ENCODE measurements at regions not wholly inside any gene's neighbourhood (a gene's known extent, or its start where the extent isn't known, plus 50 kb on each side); places are given as distances from the start of the nearest gene placed in this dataset.

GRCh38 chr10:44780426-44780825 is 130.7 kb upstream of the TMEM72 start:
- H3K27me3 ChIP-seq (ENCODE audit: control insufficient read depth in 2 of 2, insufficient read depth in 2 of 2, low read length in 2 of 2): no peaks in the 10 kb centered on the region
- no peaks in the 10 kb centered on the region for H3K9me3 ChIP-seq (ENCODE audit: control insufficient read depth in 2 of 2, low read length in 2 of 2)
- H3K9ac ChIP-seq (ENCODE audit: low read depth in 1 of 2, low read length in 2 of 2): no peak overlapping the region
- no peaks in the 10 kb centered on the region for H3K36me3 ChIP-seq (ENCODE audit: control insufficient read depth in 2 of 2, insufficient read depth in 2 of 2, low read length in 2 of 2)
- H3K4me1 ChIP-seq (ENCODE audit: control insufficient read depth in 2 of 2, insufficient read depth in 2 of 2, low read length in 2 of 2): no peaks in the 10 kb centered on the region
- no peak overlapping the region for H3K27ac ChIP-seq (ENCODE audit: low read depth in 2 of 2, low read length in 2 of 2)
- H3K4me3 ChIP-seq (ENCODE audit: low read length in 2 of 2): no peak overlapping the region

- Histone ChIP-seq H3K4me3 (ENCODE audit: low read length in 2 of 2) (no peak overlapping the region), H3K9me3 (ENCODE audit: control insufficient read depth in 2 of 2, low read length in 2 of 2) (no peaks in the 10 kb centered on the region), H3K4me1 (ENCODE audit: control insufficient read depth in 2 of 2, insufficient read depth in 2 of 2, low read length in 2 of 2) (no peaks in the 10 kb centered on the region), H3K36me3 (ENCODE audit: control insufficient read depth in 2 of 2, insufficient read depth in 2 of 2, low read length in 2 of 2) (no peaks in the 10 kb centered on the region), H3K27ac (ENCODE audit: low read depth in 2 of 2, low read length in 2 of 2) (no peak overlapping the region), H3K27me3 (ENCODE audit: control insufficient read depth in 2 of 2, insufficient read depth in 2 of 2, low read length in 2 of 2) (no peaks in the 10 kb centered on the region), H3K9ac (ENCODE audit: low read depth in 1 of 2, low read length in 2 of 2) (no peak overlapping the region)
These were observed 130.0 kb upstream of the TMEM72 start for GRCh38 chr10:44781131-44781530.

- no peaks in the 10 kb centered on the region for H3K36me3 ChIP-seq (ENCODE audit: control insufficient read depth in 2 of 2, insufficient read depth in 2 of 2, low read length in 2 of 2)
- no peak overlapping the region for H3K27ac ChIP-seq (ENCODE audit: low read depth in 2 of 2, low read length in 2 of 2)
- no peak overlapping the region for H3K4me3 ChIP-seq (ENCODE audit: low read length in 2 of 2)
- no peaks in the 10 kb centered on the region for H3K27me3 ChIP-seq (ENCODE audit: control insufficient read depth in 2 of 2, insufficient read depth in 2 of 2, low read length in 2 of 2)
- H3K4me1 ChIP-seq (ENCODE audit: control insufficient read depth in 2 of 2, insufficient read depth in 2 of 2, low read length in 2 of 2): no peaks in the 10 kb centered on the region
- no peaks in the 10 kb centered on the region for H3K9me3 ChIP-seq (ENCODE audit: control insufficient read depth in 2 of 2, low read length in 2 of 2)
- no peak overlapping the region for H3K9ac ChIP-seq (ENCODE audit: low read depth in 1 of 2, low read length in 2 of 2)
These were observed 124.8 kb upstream of the TMEM72 start for GRCh38 chr10:44786286-44786850.

GRCh38 chr10:44787480-44788075 is 123.6 kb upstream of the TMEM72 start:
- no peaks in the 10 kb centered on the region for H3K36me3 ChIP-seq (ENCODE audit: control insufficient read depth in 2 of 2, insufficient read depth in 2 of 2, low read length in 2 of 2)
- no peaks in the 10 kb centered on the region for H3K27me3 ChIP-seq (ENCODE audit: control insufficient read depth in 2 of 2, insufficient read depth in 2 of 2, low read length in 2 of 2)
- no peaks in the 10 kb centered on the region for H3K9me3 ChIP-seq (ENCODE audit: control insufficient read depth in 2 of 2, low read length in 2 of 2)
- H3K9ac ChIP-seq (ENCODE audit: low read depth in 1 of 2, low read length in 2 of 2): no peak overlapping the region
- no peak overlapping the region for H3K27ac ChIP-seq (ENCODE audit: low read depth in 2 of 2, low read length in 2 of 2)
- no peak overlapping the region for H3K4me3 ChIP-seq (ENCODE audit: low read length in 2 of 2)
- H3K4me1 ChIP-seq (ENCODE audit: control insufficient read depth in 2 of 2, insufficient read depth in 2 of 2, low read length in 2 of 2): no peaks in the 10 kb centered on the region

- no peak overlapping the region for H3K9ac ChIP-seq (ENCODE audit: low read depth in 1 of 2, low read length in 2 of 2)
- H3K4me3 ChIP-seq (ENCODE audit: low read length in 2 of 2): no peak overlapping the region
- H3K9me3 ChIP-seq (ENCODE audit: control insufficient read depth in 2 of 2, low read length in 2 of 2): no peaks in the 10 kb centered on the region
- H3K27me3 ChIP-seq (ENCODE audit: control insufficient read depth in 2 of 2, insufficient read depth in 2 of 2, low read length in 2 of 2): no peaks in the 10 kb centered on the region
- no peaks in the 10 kb centered on the region for H3K4me1 ChIP-seq (ENCODE audit: control insufficient read depth in 2 of 2, insufficient read depth in 2 of 2, low read length in 2 of 2)
- no peak overlapping the region for H3K27ac ChIP-seq (ENCODE audit: low read depth in 2 of 2, low read length in 2 of 2)
- no peaks in the 10 kb centered on the region for H3K36me3 ChIP-seq (ENCODE audit: control insufficient read depth in 2 of 2, insufficient read depth in 2 of 2, low read length in 2 of 2)
These were observed 122.7 kb upstream of the TMEM72 start for GRCh38 chr10:44788147-44789129.

- H3K27ac ChIP-seq (ENCODE audit: low read depth in 2 of 2, low read length in 2 of 2): no peak overlapping the region
These were observed 118.9 kb upstream of the TMEM72 start for GRCh38 chr10:44792119-44792775.

GRCh38 chr10:44799966-44800365 is 111.2 kb upstream of the TMEM72 start:
- Histone ChIP-seq H3K36me3 (ENCODE audit: control insufficient read depth in 2 of 2, insufficient read depth in 2 of 2, low read length in 2 of 2) (no peaks in the 10 kb centered on the region), H3K4me3 (ENCODE audit: low read length in 2 of 2) (no peak overlapping the region), H3K9me3 (ENCODE audit: control insufficient read depth in 2 of 2, low read length in 2 of 2) (no peaks in the 10 kb centered on the region), H3K27ac (ENCODE audit: low read depth in 2 of 2, low read length in 2 of 2) (no peak overlapping the region), H3K27me3 (ENCODE audit: control insufficient read depth in 2 of 2, insufficient read depth in 2 of 2, low read length in 2 of 2) (no peaks in the 10 kb centered on the region), H3K4me1 (ENCODE audit: control insufficient read depth in 2 of 2, insufficient read depth in 2 of 2, low read length in 2 of 2) (no peaks in the 10 kb centered on the region), H3K9ac (ENCODE audit: low read depth in 1 of 2, low read length in 2 of 2) (no peak overlapping the region)

More at GRCh38 chr10:44792119-44792775, 118.9 kb upstream of the TMEM72 start:
- no peaks in the 10 kb centered on the region for H3K9me3 ChIP-seq (ENCODE audit: control insufficient read depth in 2 of 2, low read length in 2 of 2)
- H3K9ac ChIP-seq (ENCODE audit: low read depth in 1 of 2, low read length in 2 of 2): no peak overlapping the region
- H3K4me1 ChIP-seq (ENCODE audit: control insufficient read depth in 2 of 2, insufficient read depth in 2 of 2, low read length in 2 of 2): no peaks in the 10 kb centered on the region
- H3K4me3 ChIP-seq (ENCODE audit: low read length in 2 of 2): no peak overlapping the region
- H3K27me3 ChIP-seq (ENCODE audit: control insufficient read depth in 2 of 2, insufficient read depth in 2 of 2, low read length in 2 of 2): no peaks in the 10 kb centered on the region
- no peaks in the 10 kb centered on the region for H3K36me3 ChIP-seq (ENCODE audit: control insufficient read depth in 2 of 2, insufficient read depth in 2 of 2, low read length in 2 of 2)

GRCh38 chr10:44801383-44802327 is 109.5 kb upstream of the TMEM72 start:
- H3K4me3 ChIP-seq (ENCODE audit: low read length in 2 of 2): no peak overlapping the region
- no peaks in the 10 kb centered on the region for H3K36me3 ChIP-seq (ENCODE audit: control insufficient read depth in 2 of 2, insufficient read depth in 2 of 2, low read length in 2 of 2)
- no peak overlapping the region for H3K27ac ChIP-seq (ENCODE audit: low read depth in 2 of 2, low read length in 2 of 2)
- no peaks in the 10 kb centered on the region for H3K27me3 ChIP-seq (ENCODE audit: control insufficient read depth in 2 of 2, insufficient read depth in 2 of 2, low read length in 2 of 2)
- no peaks in the 10 kb centered on the region for H3K4me1 ChIP-seq (ENCODE audit: control insufficient read depth in 2 of 2, insufficient read depth in 2 of 2, low read length in 2 of 2)
- no peak overlapping the region for H3K9ac ChIP-seq (ENCODE audit: low read depth in 1 of 2, low read length in 2 of 2)
- H3K9me3 ChIP-seq (ENCODE audit: control insufficient read depth in 2 of 2, low read length in 2 of 2): no peaks in the 10 kb centered on the region

- H3K4me3 ChIP-seq (ENCODE audit: low read length in 2 of 2): no peak overlapping the region
These were observed 107.3 kb upstream of the TMEM72 start for GRCh38 chr10:44803862-44804261.

More at GRCh38 chr10:44803862-44804261, 107.3 kb upstream of the TMEM72 start:
- Histone ChIP-seq H3K4me1 (ENCODE audit: control insufficient read depth in 2 of 2, insufficient read depth in 2 of 2, low read length in 2 of 2) (no peaks in the 10 kb centered on the region), H3K9ac (ENCODE audit: low read depth in 1 of 2, low read length in 2 of 2) (no peak overlapping the region), H3K27ac (ENCODE audit: low read depth in 2 of 2, low read length in 2 of 2) (no peak overlapping the region), H3K27me3 (ENCODE audit: control insufficient read depth in 2 of 2, insufficient read depth in 2 of 2, low read length in 2 of 2) (no peaks in the 10 kb centered on the region), H3K9me3 (ENCODE audit: control insufficient read depth in 2 of 2, low read length in 2 of 2) (no peaks in the 10 kb centered on the region), H3K36me3 (ENCODE audit: control insufficient read depth in 2 of 2, insufficient read depth in 2 of 2, low read length in 2 of 2) (no peaks in the 10 kb centered on the region)
